GM19463 (cell line): ENCODE measurements at regions not wholly inside any gene's neighbourhood (a gene's known extent, or its start where the extent isn't known, plus 50 kb on each side); places are given as distances from the start of the nearest gene placed in this dataset.
"Not testable (repeated sequence)": the region's sequence is repeated elsewhere in the genome, so short reads cannot be mapped to it uniquely, and the experiment has no call there.

Experiments used
- ATAC-seq: cut with Tn5 transposase; IDR thresholded peaks from one replicate; pipeline ENCODE4 v1.9.1; 2021; ENCODE audit warnings: mild to moderate bottlenecking, moderate library complexity; ENCODE audit not compliant: unreplicated experiment

DNA sequence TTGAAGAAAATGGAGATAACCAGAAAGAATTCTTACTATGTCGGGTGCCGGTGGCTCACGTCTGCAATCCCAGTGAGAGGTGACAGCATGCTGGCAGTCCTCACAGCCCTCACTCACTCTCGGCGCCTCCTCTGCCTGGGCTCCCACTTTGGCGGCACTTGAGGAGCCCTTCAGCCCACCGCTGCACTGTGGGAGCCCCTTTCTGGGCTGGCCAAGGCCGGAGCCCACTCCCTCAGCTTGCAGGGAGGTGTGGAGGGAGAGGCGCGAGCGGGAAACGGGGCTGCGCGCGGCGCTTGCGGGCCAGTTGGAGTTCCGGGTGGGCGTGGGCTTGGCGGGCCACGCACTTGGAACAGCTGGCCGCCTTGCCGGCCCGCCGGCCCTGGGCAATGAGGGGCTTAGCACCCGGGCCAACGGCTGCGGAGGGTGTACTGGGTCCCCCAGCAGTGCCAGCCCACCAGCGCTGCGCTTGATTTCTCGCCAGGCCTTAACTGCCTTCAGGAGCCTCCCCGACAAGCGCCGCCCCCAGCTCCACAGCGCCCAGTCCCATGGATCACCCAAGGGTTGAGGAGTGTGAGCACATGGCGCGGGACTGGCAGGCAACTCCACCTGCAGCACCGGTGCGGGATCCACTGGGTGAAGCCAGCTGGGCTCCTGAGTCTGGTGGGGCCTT, 1672.5 kb upstream of the B3GALT2 start:
- not testable (repeated sequence) for ATAC-seq

DNA sequence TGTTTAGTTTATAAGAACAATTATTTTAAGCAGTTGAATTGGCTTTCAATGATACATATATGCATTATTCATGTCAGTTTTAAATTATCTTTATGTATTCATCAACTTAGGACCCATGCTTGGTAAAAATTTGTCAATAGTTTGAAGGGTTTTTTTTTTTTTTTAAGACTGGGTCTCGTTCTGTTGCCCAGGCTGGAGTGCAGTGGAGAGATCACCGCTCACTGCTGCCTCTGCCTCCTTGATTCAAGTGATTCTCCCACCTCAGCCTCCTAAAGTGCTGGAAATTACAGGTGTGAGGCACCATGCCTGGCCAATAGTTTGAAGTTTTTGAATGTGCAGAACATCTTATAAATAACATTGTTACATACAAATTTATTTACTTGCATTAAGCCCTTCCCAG, 1671.0 kb upstream of the B3GALT2 start:
- ATAC-seq, result no peak

DNA sequence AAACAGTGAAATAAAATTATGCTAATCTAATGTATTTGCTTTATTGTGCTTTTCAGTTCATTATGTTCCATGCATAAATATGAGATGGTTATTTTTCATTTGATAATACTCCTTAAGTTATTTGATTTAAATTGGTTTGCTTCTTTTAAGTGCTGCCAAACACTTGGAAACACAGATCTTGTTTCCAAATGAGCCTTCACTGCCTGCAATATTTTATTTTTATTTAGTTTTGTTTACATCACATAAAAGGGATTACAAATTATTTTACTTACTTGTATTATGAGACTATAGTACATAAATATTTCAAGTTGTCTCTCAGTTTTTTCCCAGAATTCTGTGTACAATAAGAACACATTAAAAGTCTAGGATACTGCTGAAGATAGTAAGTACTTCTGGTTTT, 1662.4 kb upstream of the B3GALT2 start:
- no peak for ATAC-seq

GRCh38 chr1:194846488-194846887, 1660.1 kb upstream of the B3GALT2 start:
- peak; percentile 60 for ATAC-seq

- ATAC-seq, result no peak
These were observed 1656.7 kb upstream of the B3GALT2 start for GRCh38 chr1:194843077-194843476.

GRCh38 chr1:194833111-194833510, 1646.7 kb upstream of the B3GALT2 start:
- no peak for ATAC-seq

DNA sequence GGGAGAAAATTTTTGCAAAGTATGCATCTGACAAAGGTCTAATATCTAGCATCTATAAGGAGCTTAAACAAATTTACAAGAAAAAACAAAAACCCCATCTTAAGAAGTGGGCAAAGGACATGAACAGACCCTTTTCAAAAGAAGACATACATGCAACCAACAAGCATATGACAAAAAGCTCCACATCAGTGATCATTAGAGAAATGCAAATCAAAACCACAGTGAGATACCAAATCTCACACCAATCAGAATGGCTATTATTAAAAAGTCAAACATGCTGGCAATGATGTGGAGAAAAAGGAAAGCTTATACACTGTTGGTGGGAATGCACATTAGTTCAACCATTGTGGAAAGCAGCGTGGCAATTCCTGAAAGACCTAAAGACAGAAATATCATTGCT, 1645.2 kb upstream of the B3GALT2 start:
- not testable (repeated sequence) for ATAC-seq

GRCh38 chr1:194830387-194830786, 1644.0 kb upstream of the B3GALT2 start:
- ATAC-seq, result peak; percentile 66

- no peak for ATAC-seq
These were observed 1643.1 kb upstream of the B3GALT2 start for GRCh38 chr1:194829492-194829891.

DNA sequence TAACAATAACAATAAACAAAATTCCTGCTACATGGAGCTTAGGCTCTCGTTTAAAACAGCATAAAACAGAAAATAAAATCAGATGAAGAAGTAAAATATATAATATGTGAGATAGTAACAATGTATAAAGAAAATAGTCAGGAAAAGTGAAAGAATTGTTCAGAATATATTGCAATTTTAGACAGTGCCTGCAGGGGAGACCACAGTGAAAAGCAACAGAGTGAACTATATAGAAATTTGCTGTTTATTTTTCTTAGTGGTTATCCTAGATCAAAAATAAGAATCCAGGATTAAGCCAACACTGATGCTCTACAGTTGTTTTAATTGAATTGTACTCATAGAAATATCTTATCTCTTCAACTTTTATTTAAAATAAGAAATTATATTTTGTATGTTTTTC, 1639.0 kb upstream of the B3GALT2 start:
- no peak for ATAC-seq

DNA sequence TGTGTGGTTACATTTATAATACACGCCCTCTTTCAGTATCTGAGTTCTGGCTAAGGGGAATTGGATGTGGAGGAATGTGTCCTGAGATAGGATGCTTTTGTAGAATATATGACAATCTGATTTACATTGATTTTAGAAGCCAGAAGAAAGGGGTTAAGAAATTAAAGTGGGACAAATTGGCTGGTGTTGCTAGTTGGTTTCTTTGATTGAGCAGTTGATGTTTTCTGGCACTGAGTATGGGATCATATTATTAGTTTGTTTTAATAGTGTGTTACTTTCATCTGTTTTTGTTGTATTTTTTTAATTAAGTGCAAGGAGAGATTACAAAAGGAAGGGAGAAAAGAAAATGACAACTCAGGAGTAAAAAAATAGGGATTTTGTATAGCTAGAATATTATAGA, 1634.7 kb upstream of the B3GALT2 start:
- no peak for ATAC-seq

DNA sequence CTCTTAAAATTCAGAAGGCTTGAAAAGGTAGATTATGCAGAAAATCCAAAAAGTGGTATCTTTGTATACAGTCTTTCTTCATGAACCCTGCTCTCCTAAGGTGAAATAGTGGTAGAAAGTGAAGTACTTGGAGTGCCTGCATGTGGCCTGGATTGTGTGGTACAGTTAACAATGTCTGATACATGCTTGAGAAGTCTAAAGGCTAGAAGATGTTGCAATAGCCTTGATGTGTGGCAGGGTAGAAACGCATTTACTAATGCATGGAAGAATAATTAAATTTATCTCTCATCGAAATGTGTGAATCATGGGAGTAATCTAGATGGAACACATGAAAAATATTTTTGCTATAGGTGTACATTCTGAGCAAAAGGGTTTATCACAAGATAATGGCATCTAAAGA, 1632.3 kb upstream of the B3GALT2 start:
- ATAC-seq, result no peak

DNA sequence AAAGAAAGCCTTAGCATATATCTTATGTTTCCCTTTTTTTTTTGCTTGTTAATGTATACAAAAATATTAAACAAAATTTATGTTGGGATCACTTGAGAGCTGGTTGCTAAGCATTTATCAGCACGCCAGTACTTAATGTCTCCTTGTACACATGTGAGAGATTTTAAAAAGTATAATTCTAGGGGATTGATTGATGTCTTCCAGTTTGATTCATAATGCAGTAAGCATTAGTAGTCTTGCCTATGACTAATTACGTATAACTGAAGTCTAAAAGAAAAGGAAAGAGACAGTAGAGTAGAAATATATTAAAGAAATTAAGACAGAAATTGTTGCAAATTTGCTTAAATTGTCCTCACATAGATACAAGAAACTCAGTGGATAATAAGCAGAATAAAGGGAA, 1630.4 kb upstream of the B3GALT2 start:
- ATAC-seq, result no peak

DNA sequence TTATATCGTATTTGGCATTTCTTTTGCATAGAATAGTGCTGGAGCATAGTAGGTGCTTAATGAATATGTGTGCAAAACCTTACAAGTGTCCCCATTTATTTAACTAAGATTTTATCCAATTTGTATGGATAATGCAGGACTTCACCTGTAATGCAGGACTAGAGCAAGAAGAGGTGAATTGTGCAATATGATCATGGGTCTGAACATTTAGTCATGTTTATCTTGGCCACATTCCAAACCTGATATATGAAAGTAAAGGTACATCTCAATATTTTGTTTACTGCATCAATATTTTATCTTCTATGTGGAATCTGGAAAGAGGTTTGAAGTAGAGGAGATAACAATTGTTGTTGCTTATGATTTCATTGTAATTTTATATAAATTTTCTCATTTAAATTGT, 1626.7 kb upstream of the B3GALT2 start:
- no peak for ATAC-seq

DNA sequence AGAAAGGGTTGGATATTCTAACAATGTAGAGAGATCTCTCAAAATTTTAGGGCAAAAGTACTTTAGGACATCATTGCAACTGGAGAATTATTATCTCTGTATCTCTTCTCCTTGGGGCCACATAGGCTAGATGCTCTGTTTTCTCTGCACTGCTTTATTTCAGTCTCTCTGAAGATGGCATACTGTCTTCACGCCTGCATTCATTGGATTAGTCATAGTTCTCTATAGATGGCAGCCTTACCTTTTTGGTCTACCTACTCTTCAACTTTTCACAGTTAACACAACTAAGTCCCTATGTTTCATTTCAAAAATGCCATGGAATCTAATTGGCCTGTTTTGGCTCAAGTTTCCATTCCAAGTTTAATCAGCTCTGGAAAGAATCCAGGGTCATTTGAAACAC, 1623.3 kb upstream of the B3GALT2 start:
- no peak for ATAC-seq

GRCh38 chr1:194809215-194809614, 1622.8 kb upstream of the B3GALT2 start:
- ATAC-seq, result no peak

GRCh38 chr1:194807530-194808220, 1621.3 kb upstream of the B3GALT2 start:
- ATAC-seq, result peak; percentile 42

DNA sequence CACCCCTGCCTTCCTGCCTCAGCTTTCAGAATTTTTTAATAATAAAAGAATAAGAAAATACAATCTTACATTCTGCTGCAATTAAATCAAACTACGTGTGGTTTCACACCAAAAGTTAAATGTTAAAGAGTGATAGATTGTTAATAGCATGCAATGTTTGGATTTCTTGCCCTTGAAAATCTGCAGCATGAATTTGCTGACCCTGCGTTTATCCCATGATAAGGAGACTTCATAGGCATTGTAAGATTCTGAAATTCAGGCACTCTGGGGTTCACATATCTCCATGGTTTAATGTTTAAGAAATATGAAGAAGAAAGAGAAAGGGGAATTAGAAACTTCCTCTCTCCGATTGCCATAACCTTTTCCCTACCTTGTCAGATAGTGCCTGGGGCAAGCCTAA, 1616.2 kb upstream of the B3GALT2 start:
- ATAC-seq, result no peak

DNA sequence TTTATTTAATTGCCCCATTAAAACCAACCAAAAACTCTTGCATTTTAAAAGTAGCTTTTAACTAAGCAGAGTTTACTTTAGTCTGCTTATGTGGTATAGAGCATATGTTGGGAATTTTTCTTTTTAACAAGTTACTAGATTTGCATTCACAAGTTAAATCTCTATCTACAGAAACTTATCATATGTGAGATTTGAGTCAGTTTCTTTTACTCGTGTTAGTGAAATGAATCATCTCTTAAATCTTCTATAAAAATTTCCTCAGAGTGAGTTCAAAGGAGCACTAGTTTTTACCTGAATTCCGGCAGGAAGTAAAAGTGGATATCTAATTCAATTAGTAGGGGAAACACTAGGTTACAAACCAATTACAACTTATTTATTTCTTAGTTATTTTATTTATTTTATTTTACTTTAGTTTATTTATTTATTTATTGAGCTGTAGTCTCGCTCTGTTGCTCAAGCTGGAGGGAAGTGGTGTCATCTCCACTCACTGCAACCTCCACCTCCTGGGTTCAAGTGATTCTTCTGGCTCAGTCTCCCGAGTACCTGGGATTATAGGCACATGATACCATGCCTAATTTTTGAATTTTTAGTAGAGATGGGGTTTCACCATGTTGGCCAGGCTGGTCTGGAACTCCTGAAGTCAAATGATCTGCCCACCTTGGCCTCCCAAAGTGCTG, 1609.6 kb upstream of the B3GALT2 start:
- peak; percentile 79 for ATAC-seq

DNA sequence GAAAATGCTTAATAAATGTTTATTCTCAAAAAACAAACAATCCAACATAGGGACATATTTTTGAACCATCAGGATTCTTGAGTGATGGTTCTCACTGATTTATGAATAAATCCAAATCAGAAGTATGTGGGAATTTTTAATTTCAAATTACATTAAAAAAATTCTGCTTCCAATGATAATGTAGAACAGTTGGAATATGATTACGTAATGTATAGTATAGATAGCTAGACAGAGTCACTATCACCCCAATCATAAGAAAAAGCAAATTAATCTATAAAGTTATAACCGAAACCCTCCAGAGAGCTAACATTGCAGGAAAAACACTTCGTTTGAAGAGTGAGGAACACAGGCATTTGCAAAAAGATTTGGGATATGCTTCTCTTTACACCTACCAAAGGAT, 1600.6 kb upstream of the B3GALT2 start:
- no peak for ATAC-seq

- no peak for ATAC-seq
These were observed 1599.6 kb upstream of the B3GALT2 start for GRCh38 chr1:194786027-194786426.

DNA sequence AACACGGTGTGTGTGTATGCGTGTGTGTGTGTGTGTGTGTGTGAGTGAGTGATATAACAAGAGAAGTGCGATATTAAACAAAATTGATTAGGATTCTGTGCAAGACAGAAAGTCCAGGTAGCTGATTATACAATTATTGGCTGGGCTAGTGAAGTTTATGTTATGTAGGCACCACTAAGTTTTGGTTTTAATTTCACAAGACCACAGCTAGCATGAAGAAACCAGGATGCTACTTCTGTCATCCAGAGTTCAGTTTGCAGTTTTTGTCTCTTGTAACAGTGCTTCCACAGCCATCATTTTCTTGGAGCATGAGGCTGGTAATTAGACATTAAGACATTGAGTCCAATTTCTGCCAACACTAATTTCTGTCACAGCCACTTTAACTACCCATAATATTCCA, 1590.2 kb upstream of the B3GALT2 start:
- no peak for ATAC-seq
